ENCODE measurements at regions not wholly inside any gene's neighbourhood (a gene's known extent, or its start where the extent isn't known, plus 50 kb on each side); places are given as distances from the start of the nearest gene placed in this dataset.

GRCh38 chr11:90344546-90344945 lies 121.7 kb upstream of the CHORDC1 start:
- Histone ChIP-seq H3K9ac (ENCODE audit: low read depth in 1 of 2, low read length in 2 of 2) (no peak overlapping the region), H3K36me3 (ENCODE audit: control insufficient read depth in 1 of 2, insufficient read depth in 2 of 2, low read length in 2 of 2) (no peaks in the 10 kb centered on the region), H3K27ac (ENCODE audit: low read depth, low read length) (no peak overlapping the region), H3K4me1 (ENCODE audit: control insufficient read depth in 1 of 2, insufficient read depth in 2 of 2, low read length in 2 of 2) (no peaks in the 10 kb centered on the region), H3K9me3 (ENCODE audit: control insufficient read depth in 1 of 2, low read length in 2 of 2) (no peaks in the 10 kb centered on the region), H3K27me3 (ENCODE audit: control insufficient read depth in 1 of 2, insufficient read depth in 2 of 2, low read length in 2 of 2) (no peaks in the 10 kb centered on the region), H3K4me3 (ENCODE audit: low read depth in 1 of 2, low read length in 2 of 2) (no peak overlapping the region)

- Histone ChIP-seq H3K27me3 (ENCODE audit: control insufficient read depth in 1 of 2, insufficient read depth in 2 of 2, low read length in 2 of 2) (no peaks in the 10 kb centered on the region), H3K27ac (ENCODE audit: low read depth, low read length) (no peak overlapping the region), H3K4me1 (ENCODE audit: control insufficient read depth in 1 of 2, insufficient read depth in 2 of 2, low read length in 2 of 2) (no peaks in the 10 kb centered on the region), H3K4me3 (ENCODE audit: low read depth in 1 of 2, low read length in 2 of 2) (no peak overlapping the region), H3K9ac (ENCODE audit: low read depth in 1 of 2, low read length in 2 of 2) (no peak overlapping the region), H3K9me3 (ENCODE audit: control insufficient read depth in 1 of 2, low read length in 2 of 2) (no peaks in the 10 kb centered on the region), H3K36me3 (ENCODE audit: control insufficient read depth in 1 of 2, insufficient read depth in 2 of 2, low read length in 2 of 2) (no peaks in the 10 kb centered on the region)
These were observed 120.8 kb upstream of the CHORDC1 start for GRCh38 chr11:90343673-90344072.

GRCh38 chr11:90341986-90342385 lies 119.1 kb upstream of the CHORDC1 start:
- H3K27me3 ChIP-seq (ENCODE audit: control insufficient read depth in 1 of 2, insufficient read depth in 2 of 2, low read length in 2 of 2) = no peaks in the 10 kb centered on the region
- no peak overlapping the region for H3K4me3 ChIP-seq (ENCODE audit: low read depth in 1 of 2, low read length in 2 of 2)
- H3K4me1 ChIP-seq (ENCODE audit: control insufficient read depth in 1 of 2, insufficient read depth in 2 of 2, low read length in 2 of 2) = no peaks in the 10 kb centered on the region
- H3K9me3 ChIP-seq (ENCODE audit: control insufficient read depth in 1 of 2, low read length in 2 of 2) = no peaks in the 10 kb centered on the region
- H3K9ac ChIP-seq (ENCODE audit: low read depth in 1 of 2, low read length in 2 of 2) = no peak overlapping the region
- H3K27ac ChIP-seq (ENCODE audit: low read depth, low read length) = no peak overlapping the region
- H3K36me3 ChIP-seq (ENCODE audit: control insufficient read depth in 1 of 2, insufficient read depth in 2 of 2, low read length in 2 of 2) = no peaks in the 10 kb centered on the region

- H3K27me3 ChIP-seq (ENCODE audit: control insufficient read depth in 1 of 2, insufficient read depth in 2 of 2, low read length in 2 of 2) = no peaks in the 10 kb centered on the region
- H3K9ac ChIP-seq (ENCODE audit: low read depth in 1 of 2, low read length in 2 of 2) = no peak overlapping the region
- H3K9me3 ChIP-seq (ENCODE audit: control insufficient read depth in 1 of 2, low read length in 2 of 2) = no peaks in the 10 kb centered on the region
- H3K4me1 ChIP-seq (ENCODE audit: control insufficient read depth in 1 of 2, insufficient read depth in 2 of 2, low read length in 2 of 2) = no peaks in the 10 kb centered on the region
- H3K36me3 ChIP-seq (ENCODE audit: control insufficient read depth in 1 of 2, insufficient read depth in 2 of 2, low read length in 2 of 2) = no peaks in the 10 kb centered on the region
- no peak overlapping the region for H3K4me3 ChIP-seq (ENCODE audit: low read depth in 1 of 2, low read length in 2 of 2)
- no peak overlapping the region for H3K27ac ChIP-seq (ENCODE audit: low read depth, low read length)
These were observed 109.6 kb upstream of the CHORDC1 start for GRCh38 chr11:90332415-90332814.

- no peak overlapping the region for H3K27ac ChIP-seq (ENCODE audit: low read depth, low read length)
- no peak overlapping the region for H3K4me3 ChIP-seq (ENCODE audit: low read depth in 1 of 2, low read length in 2 of 2)
- no peaks in the 10 kb centered on the region for H3K9me3 ChIP-seq (ENCODE audit: control insufficient read depth in 1 of 2, low read length in 2 of 2)
- H3K36me3 ChIP-seq (ENCODE audit: control insufficient read depth in 1 of 2, insufficient read depth in 2 of 2, low read length in 2 of 2) = no peaks in the 10 kb centered on the region
- no peaks in the 10 kb centered on the region for H3K27me3 ChIP-seq (ENCODE audit: control insufficient read depth in 1 of 2, insufficient read depth in 2 of 2, low read length in 2 of 2)
- H3K4me1 ChIP-seq (ENCODE audit: control insufficient read depth in 1 of 2, insufficient read depth in 2 of 2, low read length in 2 of 2) = no peaks in the 10 kb centered on the region
- H3K9ac ChIP-seq (ENCODE audit: low read depth in 1 of 2, low read length in 2 of 2) = no peak overlapping the region
These were observed 107.8 kb upstream of the CHORDC1 start for GRCh38 chr11:90330632-90331031.

- Histone ChIP-seq H3K9me3 (ENCODE audit: control insufficient read depth in 1 of 2, low read length in 2 of 2) (no peaks in the 10 kb centered on the region), H3K9ac (ENCODE audit: low read depth in 1 of 2, low read length in 2 of 2) (no peak overlapping the region)
These were observed 106.2 kb upstream of the CHORDC1 start for GRCh38 chr11:90329043-90329442.

GRCh38 chr11:90326647-90327046 lies 103.8 kb upstream of the CHORDC1 start:
- Histone ChIP-seq H3K36me3 (ENCODE audit: control insufficient read depth in 1 of 2, insufficient read depth in 2 of 2, low read length in 2 of 2) (no peaks in the 10 kb centered on the region), H3K9me3 (ENCODE audit: control insufficient read depth in 1 of 2, low read length in 2 of 2) (no peaks in the 10 kb centered on the region), H3K4me1 (ENCODE audit: control insufficient read depth in 1 of 2, insufficient read depth in 2 of 2, low read length in 2 of 2) (no peaks in the 10 kb centered on the region), H3K27ac (ENCODE audit: low read depth, low read length) (no peak overlapping the region), H3K9ac (ENCODE audit: low read depth in 1 of 2, low read length in 2 of 2) (no peak overlapping the region), H3K27me3 (ENCODE audit: control insufficient read depth in 1 of 2, insufficient read depth in 2 of 2, low read length in 2 of 2) (no peaks in the 10 kb centered on the region), H3K4me3 (ENCODE audit: low read depth in 1 of 2, low read length in 2 of 2) (no peak overlapping the region)

More at GRCh38 chr11:90329043-90329442, 106.2 kb upstream of the CHORDC1 start:
- Histone ChIP-seq H3K36me3 (ENCODE audit: control insufficient read depth in 1 of 2, insufficient read depth in 2 of 2, low read length in 2 of 2) (no peaks in the 10 kb centered on the region), H3K27me3 (ENCODE audit: control insufficient read depth in 1 of 2, insufficient read depth in 2 of 2, low read length in 2 of 2) (no peaks in the 10 kb centered on the region), H3K4me3 (ENCODE audit: low read depth in 1 of 2, low read length in 2 of 2) (no peak overlapping the region), H3K27ac (ENCODE audit: low read depth, low read length) (no peak overlapping the region), H3K4me1 (ENCODE audit: control insufficient read depth in 1 of 2, insufficient read depth in 2 of 2, low read length in 2 of 2) (no peaks in the 10 kb centered on the region)

- Histone ChIP-seq H3K36me3 (ENCODE audit: control insufficient read depth in 1 of 2, insufficient read depth in 2 of 2, low read length in 2 of 2) (no peaks in the 10 kb centered on the region), H3K4me1 (ENCODE audit: control insufficient read depth in 1 of 2, insufficient read depth in 2 of 2, low read length in 2 of 2) (no peaks in the 10 kb centered on the region), H3K4me3 (ENCODE audit: low read depth in 1 of 2, low read length in 2 of 2) (no peak overlapping the region), H3K9ac (ENCODE audit: low read depth in 1 of 2, low read length in 2 of 2) (no peak overlapping the region), H3K27me3 (ENCODE audit: control insufficient read depth in 1 of 2, insufficient read depth in 2 of 2, low read length in 2 of 2) (no peaks in the 10 kb centered on the region), H3K27ac (ENCODE audit: low read depth, low read length) (no peak overlapping the region), H3K9me3 (ENCODE audit: control insufficient read depth in 1 of 2, low read length in 2 of 2) (no peaks in the 10 kb centered on the region)
These were observed 100.4 kb upstream of the CHORDC1 start for GRCh38 chr11:90323289-90323688.

- Histone ChIP-seq H3K4me3 (ENCODE audit: low read depth in 1 of 2, low read length in 2 of 2) (no peak overlapping the region), H3K9ac (ENCODE audit: low read depth in 1 of 2, low read length in 2 of 2) (no peak overlapping the region), H3K4me1 (ENCODE audit: control insufficient read depth in 1 of 2, insufficient read depth in 2 of 2, low read length in 2 of 2) (no peaks in the 10 kb centered on the region), H3K9me3 (ENCODE audit: control insufficient read depth in 1 of 2, low read length in 2 of 2) (no peaks in the 10 kb centered on the region), H3K36me3 (ENCODE audit: control insufficient read depth in 1 of 2, insufficient read depth in 2 of 2, low read length in 2 of 2) (no peaks in the 10 kb centered on the region), H3K27me3 (ENCODE audit: control insufficient read depth in 1 of 2, insufficient read depth in 2 of 2, low read length in 2 of 2) (no peaks in the 10 kb centered on the region), H3K27ac (ENCODE audit: low read depth, low read length) (no peak overlapping the region)
These were observed 98.2 kb upstream of the CHORDC1 start for GRCh38 chr11:90321018-90321417.

GRCh38 chr11:90318651-90319050 lies 95.8 kb upstream of the CHORDC1 start:
- Histone ChIP-seq H3K36me3 (ENCODE audit: control insufficient read depth in 1 of 2, insufficient read depth in 2 of 2, low read length in 2 of 2) (no peaks in the 10 kb centered on the region), H3K27me3 (ENCODE audit: control insufficient read depth in 1 of 2, insufficient read depth in 2 of 2, low read length in 2 of 2) (no peaks in the 10 kb centered on the region), H3K4me3 (ENCODE audit: low read depth in 1 of 2, low read length in 2 of 2) (no peak overlapping the region), H3K9ac (ENCODE audit: low read depth in 1 of 2, low read length in 2 of 2) (no peak overlapping the region), H3K9me3 (ENCODE audit: control insufficient read depth in 1 of 2, low read length in 2 of 2) (no peaks in the 10 kb centered on the region), H3K27ac (ENCODE audit: low read depth, low read length) (no peak overlapping the region), H3K4me1 (ENCODE audit: control insufficient read depth in 1 of 2, insufficient read depth in 2 of 2, low read length in 2 of 2) (no peaks in the 10 kb centered on the region)

GRCh38 chr11:90310210-90310609 lies 87.4 kb upstream of the CHORDC1 start:
- no peaks in the 10 kb centered on the region for H3K27me3 ChIP-seq (ENCODE audit: control insufficient read depth in 1 of 2, insufficient read depth in 2 of 2, low read length in 2 of 2)
- no peaks in the 10 kb centered on the region for H3K36me3 ChIP-seq (ENCODE audit: control insufficient read depth in 1 of 2, insufficient read depth in 2 of 2, low read length in 2 of 2)
- H3K9me3 ChIP-seq (ENCODE audit: control insufficient read depth in 1 of 2, low read length in 2 of 2) = no peaks in the 10 kb centered on the region
- no peak overlapping the region for H3K27ac ChIP-seq (ENCODE audit: low read depth, low read length)
- H3K9ac ChIP-seq (ENCODE audit: low read depth in 1 of 2, low read length in 2 of 2) = no peak overlapping the region
- H3K4me1 ChIP-seq (ENCODE audit: control insufficient read depth in 1 of 2, insufficient read depth in 2 of 2, low read length in 2 of 2) = no peaks in the 10 kb centered on the region
- H3K4me3 ChIP-seq (ENCODE audit: low read depth in 1 of 2, low read length in 2 of 2) = no peak overlapping the region

Measured in duodenal mucosa (tissue), 2 donors.